ENCODE measurements at regions not wholly inside any gene's neighbourhood (a gene's known extent, or its start where the extent isn't known, plus 50 kb on each side); places are given as distances from the start of the nearest gene placed in this dataset.

DNA sequence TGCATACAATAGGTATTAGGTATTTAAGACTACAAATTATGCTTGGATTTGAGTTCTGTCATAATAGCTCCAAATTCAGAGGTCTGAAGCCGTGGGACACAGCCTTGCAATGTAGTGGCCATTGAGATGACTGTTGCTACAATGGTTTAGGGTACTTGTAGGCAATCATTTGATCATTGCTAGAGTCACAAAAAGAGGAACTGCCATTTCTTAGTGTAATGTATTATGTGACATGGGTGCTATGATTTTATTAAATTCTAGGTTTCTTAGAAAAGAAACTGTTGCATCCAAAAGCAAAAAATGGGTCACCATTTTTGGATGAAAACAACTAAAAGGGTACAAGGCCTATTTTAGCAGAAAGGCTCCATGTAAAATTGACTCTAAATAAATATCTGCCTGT is 129.9 kb upstream of the ZNF644 start:
- no peak overlapping the region for H3K9ac ChIP-seq (ENCODE audit: insufficient read depth, low read length)
- no peak for DNase-seq (ENCODE audit: low read depth in 2 of 2)
- H3K4me2 ChIP-seq (ENCODE audit: extremely low read depth, insufficient read depth, low read length), result no peak overlapping the region
- no peaks in the 10 kb centered on the region for H4K20me1 ChIP-seq (ENCODE audit: control insufficient read depth, extremely low read depth, insufficient read depth, low read length)
- no peaks in the 10 kb centered on the region for H3K36me3 ChIP-seq (ENCODE audit: control insufficient read depth, insufficient read depth, low read length)
- no peak overlapping the region for H3K27ac ChIP-seq (ENCODE audit: insufficient read depth, low read length)
- TF ChIP-seq EZH2 (IDR thresholded peaks at IDR 0.05; ENCODE audit: low read length, missing control alignments), result no peak
- TF ChIP-seq, protein P1, sequence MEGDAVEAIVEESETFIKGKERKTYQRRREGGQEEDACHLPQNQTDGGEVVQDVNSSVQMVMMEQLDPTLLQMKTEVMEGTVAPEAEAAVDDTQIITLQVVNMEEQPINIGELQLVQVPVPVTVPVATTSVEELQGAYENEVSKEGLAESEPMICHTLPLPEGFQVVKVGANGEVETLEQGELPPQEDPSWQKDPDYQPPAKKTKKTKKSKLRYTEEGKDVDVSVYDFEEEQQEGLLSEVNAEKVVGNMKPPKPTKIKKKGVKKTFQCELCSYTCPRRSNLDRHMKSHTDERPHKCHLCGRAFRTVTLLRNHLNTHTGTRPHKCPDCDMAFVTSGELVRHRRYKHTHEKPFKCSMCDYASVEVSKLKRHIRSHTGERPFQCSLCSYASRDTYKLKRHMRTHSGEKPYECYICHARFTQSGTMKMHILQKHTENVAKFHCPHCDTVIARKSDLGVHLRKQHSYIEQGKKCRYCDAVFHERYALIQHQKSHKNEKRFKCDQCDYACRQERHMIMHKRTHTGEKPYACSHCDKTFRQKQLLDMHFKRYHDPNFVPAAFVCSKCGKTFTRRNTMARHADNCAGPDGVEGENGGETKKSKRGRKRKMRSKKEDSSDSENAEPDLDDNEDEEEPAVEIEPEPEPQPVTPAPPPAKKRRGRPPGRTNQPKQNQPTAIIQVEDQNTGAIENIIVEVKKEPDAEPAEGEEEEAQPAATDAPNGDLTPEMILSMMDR (conservative IDR thresholded peaks at IDR 0.05 in 1 of 2, IDR thresholded peaks at IDR 0.05 in 1 of 2; ENCODE audit: low read depth in 1 of 2, low read length in 2 of 2), result no peak
- no peak overlapping the region for H2AFZ ChIP-seq (ENCODE audit: low read length)
- H3K79me2 ChIP-seq (ENCODE audit: control insufficient read depth, insufficient read depth, low read length), result no peaks in the 10 kb centered on the region
- H3K27me3 ChIP-seq (ENCODE audit: control insufficient read depth, insufficient read depth, low read length), result no peaks in the 10 kb centered on the region
- no peak overlapping the region for H3K4me3 ChIP-seq (replicated peaks in 1 of 4; ENCODE audit: control extremely low read depth in 1 of 4, insufficient read depth in 1 of 4, low read depth in 3 of 4, low read length in 4 of 4)
- no peaks in the 10 kb centered on the region for H3K4me1 ChIP-seq (ENCODE audit: control insufficient read depth, extremely low read depth, insufficient read depth, low read length)
- H3K9me3 ChIP-seq (ENCODE audit: control insufficient read depth, insufficient read depth, low read depth, low read length), result no peaks in the 10 kb centered on the region

DNA sequence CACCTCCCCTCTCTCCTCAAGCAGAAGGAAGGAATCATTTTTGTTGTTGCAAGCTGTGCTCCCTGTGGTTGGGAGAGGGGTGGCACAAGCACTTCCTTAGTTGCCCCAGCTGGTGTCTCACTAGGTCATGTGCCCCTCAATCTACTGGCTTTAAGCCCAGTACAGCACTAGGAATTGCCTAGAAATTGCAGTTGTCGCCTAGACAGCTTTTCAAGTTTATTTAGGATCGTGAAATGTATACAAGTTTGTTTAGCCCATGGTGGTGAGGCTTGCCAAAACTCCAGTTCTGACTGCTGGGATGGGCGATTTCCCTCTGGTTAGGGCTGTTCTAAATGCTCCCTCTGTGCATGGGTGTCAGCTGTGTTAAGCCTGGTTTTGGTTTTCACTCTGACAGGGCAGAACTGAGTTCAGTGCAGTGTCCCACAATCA is 126.8 kb upstream of the ZNF644 start:
- Histone ChIP-seq H3K27ac (ENCODE audit: insufficient read depth, low read length) (no peak overlapping the region), H3K4me3 (replicated peaks in 1 of 4; ENCODE audit: control extremely low read depth in 1 of 4, insufficient read depth in 1 of 4, low read depth in 3 of 4, low read length in 4 of 4) (no peak overlapping the region), H2AFZ (ENCODE audit: low read length) (no peak overlapping the region), H3K79me2 (ENCODE audit: control insufficient read depth, insufficient read depth, low read length) (no peaks in the 10 kb centered on the region), H3K9me3 (ENCODE audit: control insufficient read depth, insufficient read depth, low read depth, low read length) (no peaks in the 10 kb centered on the region), H3K36me3 (ENCODE audit: control insufficient read depth, insufficient read depth, low read length) (no peaks in the 10 kb centered on the region), H3K4me1 (ENCODE audit: control insufficient read depth, extremely low read depth, insufficient read depth, low read length) (no peaks in the 10 kb centered on the region), H3K4me2 (ENCODE audit: extremely low read depth, insufficient read depth, low read length) (no peak overlapping the region), H3K9ac (ENCODE audit: insufficient read depth, low read length) (no peak overlapping the region), H4K20me1 (ENCODE audit: control insufficient read depth, extremely low read depth, insufficient read depth, low read length) (no peaks in the 10 kb centered on the region), H3K27me3 (ENCODE audit: control insufficient read depth, insufficient read depth, low read length) (no peaks in the 10 kb centered on the region)
- DNase-seq (ENCODE audit: low read depth in 2 of 2), result peak in 1 of 2 donors; percentile 17
- TF ChIP-seq EZH2 (IDR thresholded peaks at IDR 0.05; ENCODE audit: low read length, missing control alignments), result no peak
- TF ChIP-seq, protein P1 (conservative IDR thresholded peaks at IDR 0.05 in 1 of 2, IDR thresholded peaks at IDR 0.05 in 1 of 2; ENCODE audit: low read depth in 1 of 2, low read length in 2 of 2), result no peak

DNA sequence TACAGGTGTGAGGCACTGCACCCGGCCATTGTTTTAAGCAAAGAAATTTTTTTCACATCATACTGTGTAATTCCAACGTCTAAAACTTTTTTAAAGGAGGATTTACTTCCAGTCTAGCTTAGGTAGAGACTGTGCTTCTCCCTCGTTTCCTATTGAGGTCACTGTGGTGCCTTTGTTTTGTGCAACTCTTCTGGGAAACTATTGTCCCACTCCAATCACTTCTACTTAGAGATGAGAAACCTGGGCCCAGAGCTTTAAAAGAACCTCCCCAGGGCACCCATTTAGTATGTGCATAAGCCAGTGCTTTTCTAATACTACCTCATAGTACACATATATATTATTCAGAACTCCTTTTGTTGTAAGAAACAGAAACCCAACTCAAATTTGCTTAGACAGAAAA is 120.0 kb upstream of the ZNF644 start:
- no peaks in the 10 kb centered on the region for H3K4me1 ChIP-seq (ENCODE audit: control insufficient read depth, extremely low read depth, insufficient read depth, low read length)
- no peaks in the 10 kb centered on the region for H3K36me3 ChIP-seq (ENCODE audit: control insufficient read depth, insufficient read depth, low read length)
- no peak overlapping the region for H3K27ac ChIP-seq (ENCODE audit: insufficient read depth, low read length)
- H3K4me2 ChIP-seq (ENCODE audit: extremely low read depth, insufficient read depth, low read length), result no peak overlapping the region
- TF ChIP-seq EZH2 (IDR thresholded peaks at IDR 0.05; ENCODE audit: low read length, missing control alignments), result no peak
- TF ChIP-seq, protein P1 (conservative IDR thresholded peaks at IDR 0.05 in 1 of 2, IDR thresholded peaks at IDR 0.05 in 1 of 2; ENCODE audit: low read depth in 1 of 2, low read length in 2 of 2), result no peak
- H3K9me3 ChIP-seq (ENCODE audit: control insufficient read depth, insufficient read depth, low read depth, low read length), result no peaks in the 10 kb centered on the region
- H3K27me3 ChIP-seq (ENCODE audit: control insufficient read depth, insufficient read depth, low read length), result no peaks in the 10 kb centered on the region
- H3K4me3 ChIP-seq (replicated peaks in 1 of 4; ENCODE audit: control extremely low read depth in 1 of 4, insufficient read depth in 1 of 4, low read depth in 3 of 4, low read length in 4 of 4), result no peak overlapping the region
- no peak overlapping the region for H3K9ac ChIP-seq (ENCODE audit: insufficient read depth, low read length)
- no peak for DNase-seq (ENCODE audit: low read depth in 2 of 2)
- H4K20me1 ChIP-seq (ENCODE audit: control insufficient read depth, extremely low read depth, insufficient read depth, low read length), result no peaks in the 10 kb centered on the region
- no peak overlapping the region for H2AFZ ChIP-seq (ENCODE audit: low read length)
- H3K79me2 ChIP-seq (ENCODE audit: control insufficient read depth, insufficient read depth, low read length), result no peaks in the 10 kb centered on the region

Data from fibroblast of lung (primary cell).